ENCODE measurements at regions not wholly inside any gene's neighbourhood (a gene's known extent, or its start where the extent isn't known, plus 50 kb on each side); places are given as distances from the start of the nearest gene placed in this dataset.

- no peak for DNase-seq (ENCODE audit: low read depth)
- H3K4me3 ChIP-seq (ENCODE audit: low read depth, low read length) = no peak overlapping the region
- TF ChIP-seq CTCF (conservative IDR thresholded peaks at IDR 0.05; ENCODE audit: low read depth, low read length) = no peak
Observed at GRCh38 chr3:170712336-170712735, 126.5 kb upstream of the SLC7A14 start.

- DNase-seq (ENCODE audit: low read depth) = no peak
- H3K4me3 ChIP-seq (ENCODE audit: low read depth, low read length) = no peak overlapping the region
- no peak for TF ChIP-seq CTCF (conservative IDR thresholded peaks at IDR 0.05; ENCODE audit: low read depth, low read length)
Observed at GRCh38 chr3:170711786-170712185, 125.9 kb upstream of the SLC7A14 start.

- H3K4me3 ChIP-seq (ENCODE audit: low read depth, low read length) = no peak overlapping the region
- no peak for TF ChIP-seq CTCF (conservative IDR thresholded peaks at IDR 0.05; ENCODE audit: low read depth, low read length)
- DNase-seq (ENCODE audit: low read depth) = no peak
Observed at GRCh38 chr3:170709046-170709445, 123.2 kb upstream of the SLC7A14 start.

- no peak for DNase-seq (ENCODE audit: low read depth)
- H3K4me3 ChIP-seq (ENCODE audit: low read depth, low read length) = no peak overlapping the region
- no peak for TF ChIP-seq CTCF (conservative IDR thresholded peaks at IDR 0.05; ENCODE audit: low read depth, low read length)
Observed at GRCh38 chr3:170707899-170708298, 122.0 kb upstream of the SLC7A14 start.

GRCh38 chr3:170705131-170705530 is 119.3 kb upstream of the SLC7A14 start:
- no peak for DNase-seq (ENCODE audit: low read depth)

GRCh38 chr3:170703121-170703588 is 117.3 kb upstream of the SLC7A14 start:
- no peak for TF ChIP-seq CTCF (conservative IDR thresholded peaks at IDR 0.05; ENCODE audit: low read depth, low read length)
- no peak for DNase-seq (ENCODE audit: low read depth)
- no peak overlapping the region for H3K4me3 ChIP-seq (ENCODE audit: low read depth, low read length)

More at GRCh38 chr3:170705131-170705530, 119.3 kb upstream of the SLC7A14 start:
- no peak for TF ChIP-seq CTCF (conservative IDR thresholded peaks at IDR 0.05; ENCODE audit: low read depth, low read length)
- H3K4me3 ChIP-seq (ENCODE audit: low read depth, low read length) = no peak overlapping the region
